ENCODE measurements at regions not wholly inside any gene's neighbourhood (a gene's known extent, or its start where the extent isn't known, plus 50 kb on each side); places are given as distances from the start of the nearest gene placed in this dataset.

DNA sequence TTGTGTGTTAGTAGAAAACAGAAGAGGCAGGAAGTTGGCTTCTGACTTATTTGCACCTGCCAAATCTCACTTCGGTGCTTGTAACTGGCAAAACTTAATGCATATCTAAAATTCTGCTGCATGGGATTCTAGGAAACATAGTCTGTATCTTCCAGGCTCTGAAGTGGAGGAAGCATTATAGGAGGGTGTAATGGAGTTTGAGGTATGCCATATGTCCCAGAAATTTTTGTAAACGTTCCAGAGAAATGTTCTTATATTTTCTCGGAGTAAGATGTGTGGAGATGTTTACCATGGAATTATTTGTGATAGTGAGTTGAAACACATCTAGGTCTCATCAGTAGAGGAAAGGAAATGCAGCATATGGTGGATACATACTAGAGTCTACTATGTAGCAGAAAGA is 1329.0 kb upstream of the NUDT12 start (continued):
- TF ChIP-seq, protein P1, sequence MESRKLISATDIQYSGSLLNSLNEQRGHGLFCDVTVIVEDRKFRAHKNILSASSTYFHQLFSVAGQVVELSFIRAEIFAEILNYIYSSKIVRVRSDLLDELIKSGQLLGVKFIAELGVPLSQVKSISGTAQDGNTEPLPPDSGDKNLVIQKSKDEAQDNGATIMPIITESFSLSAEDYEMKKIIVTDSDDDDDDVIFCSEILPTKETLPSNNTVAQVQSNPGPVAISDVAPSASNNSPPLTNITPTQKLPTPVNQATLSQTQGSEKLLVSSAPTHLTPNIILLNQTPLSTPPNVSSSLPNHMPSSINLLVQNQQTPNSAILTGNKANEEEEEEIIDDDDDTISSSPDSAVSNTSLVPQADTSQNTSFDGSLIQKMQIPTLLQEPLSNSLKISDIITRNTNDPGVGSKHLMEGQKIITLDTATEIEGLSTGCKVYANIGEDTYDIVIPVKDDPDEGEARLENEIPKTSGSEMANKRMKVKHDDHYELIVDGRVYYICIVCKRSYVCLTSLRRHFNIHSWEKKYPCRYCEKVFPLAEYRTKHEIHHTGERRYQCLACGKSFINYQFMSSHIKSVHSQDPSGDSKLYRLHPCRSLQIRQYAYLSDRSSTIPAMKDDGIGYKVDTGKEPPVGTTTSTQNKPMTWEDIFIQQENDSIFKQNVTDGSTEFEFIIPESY (IDR thresholded peaks at IDR 0.05) = no peak
- TF ChIP-seq RXRA (IDR thresholded peaks at IDR 0.05) (no peak), GABPA (IDR thresholded peaks at IDR 0.05 in 1 of 2, conservative IDR thresholded peaks at IDR 0.05 in 1 of 2) (no peak), YY1 (IDR thresholded peaks at IDR 0.05) (no peak)
- TF ChIP-seq, protein P2, sequence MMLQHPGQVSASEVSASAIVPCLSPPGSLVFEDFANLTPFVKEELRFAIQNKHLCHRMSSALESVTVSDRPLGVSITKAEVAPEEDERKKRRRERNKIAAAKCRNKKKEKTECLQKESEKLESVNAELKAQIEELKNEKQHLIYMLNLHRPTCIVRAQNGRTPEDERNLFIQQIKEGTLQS (IDR thresholded peaks at IDR 0.05) = no peak

DNA sequence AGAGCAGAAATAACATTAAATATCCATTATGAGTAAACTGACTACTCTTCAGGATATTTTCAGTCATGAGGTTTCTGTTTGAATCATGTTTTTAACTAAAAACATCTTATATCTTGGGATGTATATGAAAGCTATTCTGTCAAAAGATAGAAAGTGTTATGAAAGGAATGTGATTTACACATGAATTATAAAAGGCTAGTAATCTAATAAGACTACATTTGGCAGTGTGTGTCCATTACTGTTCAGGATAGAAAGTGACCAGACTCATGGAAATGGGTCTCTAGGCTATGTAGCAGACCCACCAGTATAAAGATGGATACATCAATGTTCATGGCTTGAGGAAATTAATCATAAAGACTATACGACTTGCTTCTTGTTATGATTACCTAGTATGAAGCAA is 1328.2 kb upstream of the NUDT12 start:
- DNase-seq (ENCODE audit: low spot score) = no peak
- 53% methylated on average over 1 of the region's 1 CpG for WGBS
- Histone ChIP-seq H3K27me3 (ENCODE audit: control insufficient read depth in 4 of 4, insufficient read depth in 4 of 4, low read length in 3 of 4) (no peaks in the 10 kb centered on the region), H3K9ac (ENCODE audit: low read depth in 1 of 2, low read length in 2 of 2) (no peak overlapping the region), H3K36me3 (ENCODE audit: control insufficient read depth in 4 of 4, insufficient read depth in 3 of 4, low read depth in 1 of 4, low read length in 3 of 4) (no peaks in the 10 kb centered on the region), H3K27ac (ENCODE audit: low read depth in 1 of 2, low read length in 2 of 2) (no peak overlapping the region), H3K9me3 (ENCODE audit: control insufficient read depth in 4 of 4, low read length in 3 of 4) (no peaks in the 10 kb centered on the region), H3K4me3 (ENCODE audit: low read depth in 1 of 3, low read length in 3 of 3) (no peak overlapping the region), H3K4me1 (ENCODE audit: control insufficient read depth in 4 of 4, insufficient read depth in 4 of 4, low read length in 3 of 4) (no peaks in the 10 kb centered on the region)
- TF ChIP-seq, protein P1 (IDR thresholded peaks at IDR 0.05) = no peak
- no peak for TF ChIP-seq NR2F2 (IDR thresholded peaks at IDR 0.05)
- TF ChIP-seq YY1 (IDR thresholded peaks at IDR 0.05) = no peak
- no peak for TF ChIP-seq HNF4G (IDR thresholded peaks at IDR 0.05)
- no peak for TF ChIP-seq RXRA (IDR thresholded peaks at IDR 0.05)
- no peak for TF ChIP-seq TAF1 (conservative IDR thresholded peaks at IDR 0.05)
- TF ChIP-seq EGR1 (IDR thresholded peaks at IDR 0.05; ENCODE audit: low read depth in 2 of 2) = no peak
- no peak for TF ChIP-seq JUND (IDR thresholded peaks at IDR 0.05)
- no peak for TF ChIP-seq RAD21 (IDR thresholded peaks at IDR 0.05)
- TF ChIP-seq FOXA1 (IDR thresholded peaks at IDR 0.05) = no peak
- no peak for TF ChIP-seq HNF4A (conservative IDR thresholded peaks at IDR 0.05)
- no peak for TF ChIP-seq FOXA2 (IDR thresholded peaks at IDR 0.05)
- TF ChIP-seq GABPA (IDR thresholded peaks at IDR 0.05 in 1 of 2, conservative IDR thresholded peaks at IDR 0.05 in 1 of 2) = no peak
- TF ChIP-seq, protein P3, sequence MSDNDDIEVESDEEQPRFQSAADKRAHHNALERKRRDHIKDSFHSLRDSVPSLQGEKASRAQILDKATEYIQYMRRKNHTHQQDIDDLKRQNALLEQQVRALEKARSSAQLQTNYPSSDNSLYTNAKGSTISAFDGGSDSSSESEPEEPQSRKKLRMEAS (IDR thresholded peaks at IDR 0.05) = no peak

DNA sequence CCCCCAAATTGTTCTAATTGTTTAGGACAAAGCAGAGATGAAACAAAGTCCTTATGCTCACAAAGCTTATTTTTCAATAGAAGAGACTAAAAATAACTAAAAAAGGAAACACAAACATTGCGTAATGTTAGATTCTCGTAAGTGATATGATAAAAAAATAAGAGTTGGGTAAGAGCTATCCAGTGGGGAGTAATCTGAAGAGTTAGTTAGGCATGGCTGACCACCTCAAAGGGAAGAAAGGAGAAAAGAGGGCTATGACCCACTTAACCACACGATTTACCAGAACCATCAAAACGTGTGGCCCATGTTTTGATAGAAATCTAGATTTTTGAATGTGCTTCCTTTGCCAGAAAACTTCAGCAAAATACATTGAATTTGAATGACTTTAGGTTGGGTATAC is 1296.8 kb upstream of the NUDT12 start:
- H3K4me1 ChIP-seq (ENCODE audit: control insufficient read depth in 4 of 4, insufficient read depth in 4 of 4, low read length in 3 of 4) = no peaks in the 10 kb centered on the region
- H3K27ac ChIP-seq (ENCODE audit: low read depth in 1 of 2, low read length in 2 of 2) = no peak overlapping the region
- 53% methylated on average over 4 of the region's 4 CpGs for WGBS
- H3K27me3 ChIP-seq (ENCODE audit: control insufficient read depth in 4 of 4, insufficient read depth in 4 of 4, low read length in 3 of 4) = no peaks in the 10 kb centered on the region
- no peak overlapping the region for H3K4me3 ChIP-seq (ENCODE audit: low read depth in 1 of 3, low read length in 3 of 3)
- no peak overlapping the region for H3K9ac ChIP-seq (ENCODE audit: low read depth in 1 of 2, low read length in 2 of 2)
- peaks cover 0 to 3% (median 0%) of the 10 kb centered on the region in 4 donors for H3K9me3 ChIP-seq (ENCODE audit: control insufficient read depth in 4 of 4, low read length in 3 of 4)
- H3K36me3 ChIP-seq (ENCODE audit: control insufficient read depth in 4 of 4, insufficient read depth in 3 of 4, low read depth in 1 of 4, low read length in 3 of 4) = no peaks in the 10 kb centered on the region
- DNase-seq (ENCODE audit: low spot score) = no peak
- TF ChIP-seq FOXA2 (IDR thresholded peaks at IDR 0.05) = no peak
- TF ChIP-seq, protein P4, sequence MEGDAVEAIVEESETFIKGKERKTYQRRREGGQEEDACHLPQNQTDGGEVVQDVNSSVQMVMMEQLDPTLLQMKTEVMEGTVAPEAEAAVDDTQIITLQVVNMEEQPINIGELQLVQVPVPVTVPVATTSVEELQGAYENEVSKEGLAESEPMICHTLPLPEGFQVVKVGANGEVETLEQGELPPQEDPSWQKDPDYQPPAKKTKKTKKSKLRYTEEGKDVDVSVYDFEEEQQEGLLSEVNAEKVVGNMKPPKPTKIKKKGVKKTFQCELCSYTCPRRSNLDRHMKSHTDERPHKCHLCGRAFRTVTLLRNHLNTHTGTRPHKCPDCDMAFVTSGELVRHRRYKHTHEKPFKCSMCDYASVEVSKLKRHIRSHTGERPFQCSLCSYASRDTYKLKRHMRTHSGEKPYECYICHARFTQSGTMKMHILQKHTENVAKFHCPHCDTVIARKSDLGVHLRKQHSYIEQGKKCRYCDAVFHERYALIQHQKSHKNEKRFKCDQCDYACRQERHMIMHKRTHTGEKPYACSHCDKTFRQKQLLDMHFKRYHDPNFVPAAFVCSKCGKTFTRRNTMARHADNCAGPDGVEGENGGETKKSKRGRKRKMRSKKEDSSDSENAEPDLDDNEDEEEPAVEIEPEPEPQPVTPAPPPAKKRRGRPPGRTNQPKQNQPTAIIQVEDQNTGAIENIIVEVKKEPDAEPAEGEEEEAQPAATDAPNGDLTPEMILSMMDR (IDR thresholded peaks at IDR 0.05; ENCODE audit: low read depth, low read length, missing input control) = no peak
- TF ChIP-seq RAD21 (IDR thresholded peaks at IDR 0.05) = no peak
- TF ChIP-seq FOXA1 (IDR thresholded peaks at IDR 0.05) = no peak
- TF ChIP-seq TAF1 (conservative IDR thresholded peaks at IDR 0.05) = no peak
- no peak for TF ChIP-seq HNF4A (conservative IDR thresholded peaks at IDR 0.05)
- TF ChIP-seq GABPA (IDR thresholded peaks at IDR 0.05 in 1 of 2, conservative IDR thresholded peaks at IDR 0.05 in 1 of 2) = no peak
- TF ChIP-seq, protein P1 (IDR thresholded peaks at IDR 0.05) = no peak
- TF ChIP-seq HNF4G (IDR thresholded peaks at IDR 0.05) = no peak
- TF ChIP-seq EGR1 (IDR thresholded peaks at IDR 0.05; ENCODE audit: low read depth in 2 of 2) = no peak
- TF ChIP-seq NR2F2 (IDR thresholded peaks at IDR 0.05) = no peak
- TF ChIP-seq YY1 (IDR thresholded peaks at IDR 0.05) = no peak
- TF ChIP-seq, protein P5, sequence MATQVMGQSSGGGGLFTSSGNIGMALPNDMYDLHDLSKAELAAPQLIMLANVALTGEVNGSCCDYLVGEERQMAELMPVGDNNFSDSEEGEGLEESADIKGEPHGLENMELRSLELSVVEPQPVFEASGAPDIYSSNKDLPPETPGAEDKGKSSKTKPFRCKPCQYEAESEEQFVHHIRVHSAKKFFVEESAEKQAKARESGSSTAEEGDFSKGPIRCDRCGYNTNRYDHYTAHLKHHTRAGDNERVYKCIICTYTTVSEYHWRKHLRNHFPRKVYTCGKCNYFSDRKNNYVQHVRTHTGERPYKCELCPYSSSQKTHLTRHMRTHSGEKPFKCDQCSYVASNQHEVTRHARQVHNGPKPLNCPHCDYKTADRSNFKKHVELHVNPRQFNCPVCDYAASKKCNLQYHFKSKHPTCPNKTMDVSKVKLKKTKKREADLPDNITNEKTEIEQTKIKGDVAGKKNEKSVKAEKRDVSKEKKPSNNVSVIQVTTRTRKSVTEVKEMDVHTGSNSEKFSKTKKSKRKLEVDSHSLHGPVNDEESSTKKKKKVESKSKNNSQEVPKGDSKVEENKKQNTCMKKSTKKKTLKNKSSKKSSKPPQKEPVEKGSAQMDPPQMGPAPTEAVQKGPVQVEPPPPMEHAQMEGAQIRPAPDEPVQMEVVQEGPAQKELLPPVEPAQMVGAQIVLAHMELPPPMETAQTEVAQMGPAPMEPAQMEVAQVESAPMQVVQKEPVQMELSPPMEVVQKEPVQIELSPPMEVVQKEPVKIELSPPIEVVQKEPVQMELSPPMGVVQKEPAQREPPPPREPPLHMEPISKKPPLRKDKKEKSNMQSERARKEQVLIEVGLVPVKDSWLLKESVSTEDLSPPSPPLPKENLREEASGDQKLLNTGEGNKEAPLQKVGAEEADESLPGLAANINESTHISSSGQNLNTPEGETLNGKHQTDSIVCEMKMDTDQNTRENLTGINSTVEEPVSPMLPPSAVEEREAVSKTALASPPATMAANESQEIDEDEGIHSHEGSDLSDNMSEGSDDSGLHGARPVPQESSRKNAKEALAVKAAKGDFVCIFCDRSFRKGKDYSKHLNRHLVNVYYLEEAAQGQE (IDR thresholded peaks at IDR 0.05) = no peak
- TF ChIP-seq RXRA (IDR thresholded peaks at IDR 0.05) = no peak

Measured in liver (tissue), 8 donors.